ENCODE measurements at regions not wholly inside any gene's neighbourhood (a gene's known extent, or its start where the extent isn't known, plus 50 kb on each side); places are given as distances from the start of the nearest gene placed in this dataset.
"Not testable (repeated sequence)": the region's sequence is repeated elsewhere in the genome, so short reads cannot be mapped to it uniquely, and the experiment has no call there.

- DNase-seq: no peak
- peaks cover 0 to 5% (median 0%) of the 10 kb centered on the region in 4 donors for H3K4me1 Mint-ChIP-seq
- no peak overlapping the region for H3K4me3 Mint-ChIP-seq
- H3K36me3 ChIP-seq (ENCODE audit: control insufficient read depth, insufficient read depth, low read length): no peaks in the 10 kb centered on the region
- no peak overlapping the region for H3K27ac Mint-ChIP-seq
- H3K36me3 Mint-ChIP-seq: no peaks in the 10 kb centered on the region
- H3K27me3 ChIP-seq (ENCODE audit: control insufficient read depth, insufficient read depth, low read length): no peaks in the 10 kb centered on the region
- H3K4me3 ChIP-seq (ENCODE audit: low read depth, low read length): no peak overlapping the region
- H3K27ac ChIP-seq (ENCODE audit: insufficient read depth, low read length, poor library complexity, severe bottlenecking): no peak overlapping the region
- no peak for ATAC-seq (ENCODE audit: low read depth in 2 of 2)
- no peaks in the 10 kb centered on the region for H3K27me3 Mint-ChIP-seq
- H3K9me3 ChIP-seq (ENCODE audit: control insufficient read depth in 2 of 2, low read length in 2 of 2): no peaks in the 10 kb centered on the region
- peaks cover 0 to 4% (median 2%) of the 10 kb centered on the region in 7 donors for H3K9me3 Mint-ChIP-seq
- H3K4me1 ChIP-seq (ENCODE audit: control insufficient read depth, insufficient read depth, low read length, poor library complexity, severe bottlenecking): no peaks in the 10 kb centered on the region
These were observed 174.8 kb downstream of the GABRG2 start for GRCh38 chr5:162242416-162242815.

GRCh38 chr5:162243651-162244050 is 176.1 kb downstream of the GABRG2 start:
- Histone ChIP-seq H3K9me3 (ENCODE audit: control insufficient read depth in 2 of 2, low read length in 2 of 2) (no peaks in the 10 kb centered on the region), H3K27ac (ENCODE audit: insufficient read depth, low read length, poor library complexity, severe bottlenecking) (no peak overlapping the region), H3K4me1 (ENCODE audit: control insufficient read depth, insufficient read depth, low read length, poor library complexity, severe bottlenecking) (no peaks in the 10 kb centered on the region), H3K36me3 (ENCODE audit: control insufficient read depth, insufficient read depth, low read length) (no peaks in the 10 kb centered on the region), H3K27me3 (ENCODE audit: control insufficient read depth, insufficient read depth, low read length) (no peaks in the 10 kb centered on the region), H3K4me3 (ENCODE audit: low read depth, low read length) (no peak overlapping the region)
- Mint-ChIP-seq H3K4me3 (no peak overlapping the region), H3K4me1 (peaks cover 0 to 5% (median 0%) of the 10 kb centered on the region in 4 donors), H3K36me3 (no peaks in the 10 kb centered on the region), H3K9me3 (peaks cover 0 to 4% (median 0%) of the 10 kb centered on the region in 7 donors), H3K27me3 (no peaks in the 10 kb centered on the region), H3K27ac (no peak overlapping the region)
- ATAC-seq (ENCODE audit: low read depth in 2 of 2) (no peak), DNase-seq (no peak)

GRCh38 chr5:162248107-162248713 is 180.6 kb downstream of the GABRG2 start:
- H3K4me3 Mint-ChIP-seq: no peak overlapping the region
- H3K9me3 Mint-ChIP-seq: peaks cover 0 to 2% (median 0%) of the 10 kb centered on the region in 7 donors
- no peaks in the 10 kb centered on the region for H3K36me3 Mint-ChIP-seq
- Histone ChIP-seq H3K36me3 (ENCODE audit: control insufficient read depth, insufficient read depth, low read length) (no peaks in the 10 kb centered on the region), H3K4me1 (ENCODE audit: control insufficient read depth, insufficient read depth, low read length, poor library complexity, severe bottlenecking) (no peaks in the 10 kb centered on the region), H3K27ac (ENCODE audit: insufficient read depth, low read length, poor library complexity, severe bottlenecking) (no peak overlapping the region), H3K4me3 (ENCODE audit: low read depth, low read length) (no peak overlapping the region), H3K27me3 (ENCODE audit: control insufficient read depth, insufficient read depth, low read length) (no peaks in the 10 kb centered on the region), H3K9me3 (ENCODE audit: control insufficient read depth in 2 of 2, low read length in 2 of 2) (no peaks in the 10 kb centered on the region)
- peaks cover 0 to 5% (median 0%) of the 10 kb centered on the region in 4 donors for H3K4me1 Mint-ChIP-seq
- ATAC-seq (ENCODE audit: low read depth in 2 of 2): no peak
- H3K27ac Mint-ChIP-seq: no peak overlapping the region
- DNase-seq: no peak
- H3K27me3 Mint-ChIP-seq: no peaks in the 10 kb centered on the region

- H3K4me3 Mint-ChIP-seq: no peak overlapping the region
- H3K4me1 ChIP-seq (ENCODE audit: control insufficient read depth, insufficient read depth, low read length, poor library complexity, severe bottlenecking): no peaks in the 10 kb centered on the region
- peaks cover 0 to 7% (median 0%) of the 10 kb centered on the region in 7 donors for H3K9me3 Mint-ChIP-seq
- DNase-seq (no peak), ATAC-seq (ENCODE audit: low read depth in 2 of 2) (no peak)
- no peak overlapping the region for H3K27ac ChIP-seq (ENCODE audit: insufficient read depth, low read length, poor library complexity, severe bottlenecking)
- no peaks in the 10 kb centered on the region for H3K27me3 ChIP-seq (ENCODE audit: control insufficient read depth, insufficient read depth, low read length)
- no peaks in the 10 kb centered on the region for H3K36me3 ChIP-seq (ENCODE audit: control insufficient read depth, insufficient read depth, low read length)
- no peak overlapping the region for H3K4me3 ChIP-seq (ENCODE audit: low read depth, low read length)
- H3K9me3 ChIP-seq (ENCODE audit: control insufficient read depth in 2 of 2, low read length in 2 of 2): no peaks in the 10 kb centered on the region
- H3K4me1 Mint-ChIP-seq: no peaks in the 10 kb centered on the region
- H3K27me3 Mint-ChIP-seq: no peaks in the 10 kb centered on the region
- H3K27ac Mint-ChIP-seq: no peak overlapping the region
- no peaks in the 10 kb centered on the region for H3K36me3 Mint-ChIP-seq
These were observed 189.1 kb downstream of the GABRG2 start for GRCh38 chr5:162256711-162257110.

- H3K36me3 Mint-ChIP-seq: no peaks in the 10 kb centered on the region
- H3K27me3 ChIP-seq (ENCODE audit: control insufficient read depth, insufficient read depth, low read length): no peaks in the 10 kb centered on the region
- H3K4me3 ChIP-seq (ENCODE audit: low read depth, low read length): no peak overlapping the region
- DNase-seq (no peak), ATAC-seq (ENCODE audit: low read depth in 2 of 2) (no peak)
- no peaks in the 10 kb centered on the region for H3K4me1 ChIP-seq (ENCODE audit: control insufficient read depth, insufficient read depth, low read length, poor library complexity, severe bottlenecking)
- H3K4me1 Mint-ChIP-seq: no peaks in the 10 kb centered on the region
- H3K9me3 Mint-ChIP-seq: peaks cover 0 to 14% (median 5%) of the 10 kb centered on the region in 7 donors
- no peak overlapping the region for H3K4me3 Mint-ChIP-seq
- H3K36me3 ChIP-seq (ENCODE audit: control insufficient read depth, insufficient read depth, low read length): no peaks in the 10 kb centered on the region
- H3K27ac ChIP-seq (ENCODE audit: insufficient read depth, low read length, poor library complexity, severe bottlenecking): no peak overlapping the region
- H3K9me3 ChIP-seq (ENCODE audit: control insufficient read depth in 2 of 2, low read length in 2 of 2): no peaks in the 10 kb centered on the region
- no peaks in the 10 kb centered on the region for H3K27me3 Mint-ChIP-seq
- no peak overlapping the region for H3K27ac Mint-ChIP-seq
These were observed 201.3 kb downstream of the GABRG2 start for GRCh38 chr5:162268694-162269481.

DNA sequence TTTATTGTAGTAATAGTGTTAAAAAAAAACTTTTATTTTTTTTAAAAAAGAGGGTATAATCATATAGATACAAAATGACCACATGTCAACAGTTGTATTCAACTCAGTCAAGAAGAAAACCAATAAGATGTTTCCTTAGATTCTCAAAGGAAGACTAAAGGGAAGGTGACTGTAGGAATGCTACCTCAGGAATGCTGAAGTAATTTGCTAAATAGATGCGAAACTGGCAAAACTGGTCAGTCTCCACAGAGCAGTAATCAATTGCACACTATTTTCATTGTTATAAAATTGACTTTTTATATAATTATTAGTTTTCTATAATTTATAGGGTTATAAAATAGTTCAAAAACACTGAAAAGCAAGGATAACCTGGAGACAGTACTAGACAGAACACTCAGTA is 204.8 kb downstream of the GABRG2 start:
- no peaks in the 10 kb centered on the region for H3K27me3 ChIP-seq (ENCODE audit: control insufficient read depth, insufficient read depth, low read length)
- Mint-ChIP-seq H3K4me3 (no peak overlapping the region), H3K36me3 (no peaks in the 10 kb centered on the region), H3K27ac (no peak overlapping the region), H3K4me1 (peaks cover 0 to 4% (median 0%) of the 10 kb centered on the region in 4 donors), H3K9me3 (peaks cover 2 to 15% (median 6%) of the 10 kb centered on the region in 7 donors), H3K27me3 (no peaks in the 10 kb centered on the region)
- DNase-seq (no peak), ATAC-seq (ENCODE audit: low read depth in 2 of 2) (no peak)
- H3K9me3 ChIP-seq (ENCODE audit: control insufficient read depth in 2 of 2, low read length in 2 of 2): no peaks in the 10 kb centered on the region
- no peak overlapping the region for H3K4me3 ChIP-seq (ENCODE audit: low read depth, low read length)
- H3K4me1 ChIP-seq (ENCODE audit: control insufficient read depth, insufficient read depth, low read length, poor library complexity, severe bottlenecking): no peaks in the 10 kb centered on the region
- no peak overlapping the region for H3K27ac ChIP-seq (ENCODE audit: insufficient read depth, low read length, poor library complexity, severe bottlenecking)
- H3K36me3 ChIP-seq (ENCODE audit: control insufficient read depth, insufficient read depth, low read length): no peaks in the 10 kb centered on the region

DNA sequence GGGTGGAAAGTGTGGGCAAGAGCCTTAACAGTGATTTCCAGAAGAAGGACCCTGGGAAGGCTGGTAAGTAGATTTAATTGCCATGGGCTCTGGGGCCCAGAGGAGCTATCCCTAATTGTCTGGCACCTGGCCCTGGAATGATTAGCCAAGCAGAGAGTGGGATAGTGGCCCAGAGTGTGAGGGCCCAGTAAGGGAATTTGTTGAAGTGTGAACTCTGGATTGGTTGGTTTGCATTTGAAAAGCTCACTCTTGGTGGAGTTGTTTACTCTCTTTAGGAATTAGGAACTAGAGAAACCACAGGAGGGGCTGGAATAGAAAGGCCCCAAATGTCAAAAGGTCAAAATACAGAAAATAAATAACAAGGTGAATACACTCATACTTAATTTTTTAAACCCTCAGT is 207.1 kb downstream of the GABRG2 start:
- H3K27me3 Mint-ChIP-seq: no peaks in the 10 kb centered on the region
- H3K27ac Mint-ChIP-seq: no peak overlapping the region
- H3K9me3 Mint-ChIP-seq: peaks cover 2 to 14% (median 5%) of the 10 kb centered on the region in 7 donors
- peaks cover 0 to 4% (median 0%) of the 10 kb centered on the region in 4 donors for H3K4me1 Mint-ChIP-seq
- DNase-seq: no peak
- no peak overlapping the region for H3K27ac ChIP-seq (ENCODE audit: insufficient read depth, low read length, poor library complexity, severe bottlenecking)
- no peaks in the 10 kb centered on the region for H3K27me3 ChIP-seq (ENCODE audit: control insufficient read depth, insufficient read depth, low read length)
- no peaks in the 10 kb centered on the region for H3K9me3 ChIP-seq (ENCODE audit: control insufficient read depth in 2 of 2, low read length in 2 of 2)
- no peaks in the 10 kb centered on the region for H3K36me3 ChIP-seq (ENCODE audit: control insufficient read depth, insufficient read depth, low read length)
- H3K4me3 ChIP-seq (ENCODE audit: low read depth, low read length): no peak overlapping the region
- no peak for ATAC-seq (ENCODE audit: low read depth in 2 of 2)
- H3K36me3 Mint-ChIP-seq: no peaks in the 10 kb centered on the region
- H3K4me3 Mint-ChIP-seq: no peak overlapping the region
- no peaks in the 10 kb centered on the region for H3K4me1 ChIP-seq (ENCODE audit: control insufficient read depth, insufficient read depth, low read length, poor library complexity, severe bottlenecking)

- not testable (repeated sequence) for H3K4me3 ChIP-seq (ENCODE audit: low read depth, low read length); H3K27me3 ChIP-seq (ENCODE audit: control insufficient read depth, insufficient read depth, low read length); H3K27ac ChIP-seq (ENCODE audit: insufficient read depth, low read length, poor library complexity, severe bottlenecking); H3K27me3 Mint-ChIP-seq; H3K36me3 ChIP-seq (ENCODE audit: control insufficient read depth, insufficient read depth, low read length); H3K4me1 ChIP-seq (ENCODE audit: control insufficient read depth, insufficient read depth, low read length, poor library complexity, severe bottlenecking); H3K4me3 Mint-ChIP-seq; DNase-seq; H3K36me3 Mint-ChIP-seq; ATAC-seq (ENCODE audit: low read depth in 2 of 2); H3K9me3 ChIP-seq (ENCODE audit: control insufficient read depth in 2 of 2, low read length in 2 of 2); H3K27ac Mint-ChIP-seq; H3K4me1 Mint-ChIP-seq
- peaks cover under 1 to 14% (median 7%) of the 10 kb centered on the region in 7 donors for H3K9me3 Mint-ChIP-seq
These were observed 207.8 kb downstream of the GABRG2 start for GRCh38 chr5:162275387-162275786.

Data from CD4-positive, CD25-positive, alpha-beta regulatory T cell (primary cell).